Panc1 (cell line): ENCODE measurements at regions not wholly inside any gene's neighbourhood (a gene's known extent, or its start where the extent isn't known, plus 50 kb on each side); places are given as distances from the start of the nearest gene placed in this dataset.

ENCODE experiments used
- ATAC-seq: fragments of 200-7000 bp; cut with Tn5 transposase; 2 replicates; pipeline ENCODE4 v1.9.1; 2020; ENCODE audit warnings: mild to moderate bottlenecking, moderate library complexity
- BruUV-seq: library from RNA; stranded (reverse); fragments of 400-500 nt; replicated peaks from 2 replicates; lab custom pipeline; 2021; lab: Mats Ljungman, UMichigan
- CTCF ChIA-PET: fragments of 300-600 bp; sonication (Branson Sonifier 250); formaldehyde crosslinking; loops from one replicate; lab custom pipeline; 2022; ENCODE audit warnings: antibody characterized with exemption; lab: Charles Lee
- POLR2A ChIA-PET: fragments of 300-600 bp; sonication (Branson Sonifier 250); formaldehyde crosslinking; loops from one replicate; lab custom pipeline; 2022; ENCODE audit warnings: antibody characterized with exemption; lab: Charles Lee
- DNase-seq: peaks from one replicate; pipeline ENCODE4 v3.0.0-alpha.2; 2010; ENCODE audit warnings: low read depth, low spot score
- H3K27ac ChIP-seq: 2 replicates; pipeline ENCODE4 v1.5.1; 2011; ENCODE audit warnings: mild to moderate bottlenecking, low read length, inconsistent platforms
- H3K27me3 ChIP-seq: fragments of 200-500 bp; sonication (Bioruptor generic); 2 replicates; pipeline ENCODE4 v1.6.0; 2014; ENCODE audit warnings: low read length, inconsistent platforms; ENCODE audit not compliant: control insufficient read depth, insufficient read depth
- H3K36me3 ChIP-seq: fragments of 200-500 bp; sonication (Bioruptor generic); 2 replicates; pipeline ENCODE4 v1.5.1; 2014; ENCODE audit warnings: inconsistent platforms, mild to moderate bottlenecking, low read length, moderate library complexity; ENCODE audit not compliant: control insufficient read depth, insufficient read depth
- H3K4me1 ChIP-seq: 2 replicates; pipeline ENCODE4 v1.5.1; 2011; ENCODE audit warnings: inconsistent platforms, mild to moderate bottlenecking, low read length, moderate library complexity; ENCODE audit not compliant: control insufficient read depth, insufficient read depth
- H3K4me3 ChIP-seq, 2 experiments: 2 replicates each; pipeline ENCODE4 v1.5.1; 2011 to 2012; ENCODE audit warnings: low read depth in 2 of 2, low read length in 2 of 2, mild to moderate bottlenecking in 2 of 2, inconsistent platforms in 1 of 2, moderate library complexity in 1 of 2
- H3K9me3 ChIP-seq: fragments of 200-500 bp; sonication (Bioruptor generic); 2 replicates; pipeline ENCODE4 v1.5.1; 2014; ENCODE audit warnings: low read depth, mild to moderate bottlenecking, inconsistent platforms, low read length, moderate library complexity; ENCODE audit not compliant: control insufficient read depth, insufficient read depth
- POLR2AphosphoS5 ChIP-seq: IDR thresholded peaks from 2 replicates; pipeline ENCODE4 v1.6.1; 2012; ENCODE audit warnings: mild to moderate bottlenecking, low read depth, low read length, moderate library complexity
- SIN3A ChIP-seq: IDR thresholded peaks from 2 replicates; pipeline ENCODE4 v1.6.1; 2012; ENCODE audit warnings: low read depth, mild to moderate bottlenecking, low read length, moderate library complexity, borderline replicate concordance; ENCODE audit not compliant: insufficient read depth
- TCF7L2 ChIP-seq: IDR thresholded peaks from 2 replicates; pipeline ENCODE4 v1.6.1; 2011; ENCODE audit warnings: mild to moderate bottlenecking, low read depth, low read length, inconsistent platforms
- in situ Hi-C: cut with HindIII; loops from 2 replicates; pipeline ENCODE4 v1.10.0; 2016; ENCODE audit warnings: low sequenced_read_pairs, low pct_unique_long_range_greater_than_20kb
- intact Hi-C: fragments of 100-400 bp; cut with micrococcal nuclease; formaldehyde crosslinking; loops from one replicate; pipeline ENCODE4 v1.10.0; 2022; ENCODE audit not compliant: unreplicated experiment
- TF ChIP-seq, protein P1 (sequence below), 2 experiments: IDR thresholded peaks; 2 replicates each; pipeline ENCODE4 v1.6.1; 2011 to 2012; ENCODE audit warnings: low read depth in 2 of 2, control low read depth in 1 of 2, low read length in 1 of 2, mild to moderate bottlenecking in 1 of 2, moderate library complexity in 1 of 2; ENCODE audit not compliant: insufficient read depth in 1 of 2
- TF ChIP-seq, protein P2 (sequence below): fragments of 450-650 bp; IDR thresholded peaks from 2 replicates; pipeline ENCODE4 v1.5.1; 2017; ENCODE audit warnings: mild to moderate bottlenecking

DNA sequence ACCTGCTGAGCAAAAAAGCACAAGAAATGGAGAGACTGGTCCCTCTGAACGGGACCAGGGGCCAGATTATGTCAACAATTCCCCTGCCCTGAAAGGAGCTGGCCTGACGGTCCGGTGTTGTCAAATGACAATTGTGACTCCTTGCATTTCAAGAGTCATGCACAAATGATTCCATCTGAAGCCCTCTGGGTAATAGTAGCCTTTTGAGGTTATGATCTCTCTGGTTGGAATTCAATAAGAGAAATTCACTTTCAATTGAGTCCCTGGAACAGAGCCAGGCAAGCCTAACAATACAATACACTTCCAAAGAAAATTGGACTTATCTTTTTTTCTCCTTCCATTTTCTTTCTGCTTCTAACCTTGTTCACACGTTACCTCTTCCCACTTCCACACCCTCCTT, 116.9 kb downstream of the C1D start:
- no peak for ATAC-seq
- BruUV-seq = no TSS peak
- POLR2A ChIA-PET = no interaction called here

DNA sequence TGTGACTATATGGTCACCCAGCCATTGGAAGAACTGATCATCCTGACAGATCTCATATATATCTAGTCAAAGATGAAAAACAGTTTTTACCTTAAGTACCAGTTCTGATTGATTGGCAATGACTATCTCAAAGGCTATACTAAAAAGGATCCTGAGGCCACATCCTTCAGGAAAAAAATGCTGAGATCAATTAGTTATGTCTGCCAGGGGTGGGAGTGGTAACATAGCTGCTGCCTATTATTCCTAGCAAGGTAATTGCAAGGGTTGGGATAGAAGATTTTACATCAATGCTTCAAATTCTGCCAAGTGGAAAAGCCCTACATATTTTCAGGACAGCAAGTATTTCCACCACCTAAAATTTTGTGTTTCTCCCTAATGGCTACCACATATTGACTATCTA, 114.7 kb downstream of the C1D start:
- TF ChIP-seq POLR2AphosphoS5 = no peak
- TF ChIP-seq SIN3A = no peak
- TF ChIP-seq, protein P1, sequence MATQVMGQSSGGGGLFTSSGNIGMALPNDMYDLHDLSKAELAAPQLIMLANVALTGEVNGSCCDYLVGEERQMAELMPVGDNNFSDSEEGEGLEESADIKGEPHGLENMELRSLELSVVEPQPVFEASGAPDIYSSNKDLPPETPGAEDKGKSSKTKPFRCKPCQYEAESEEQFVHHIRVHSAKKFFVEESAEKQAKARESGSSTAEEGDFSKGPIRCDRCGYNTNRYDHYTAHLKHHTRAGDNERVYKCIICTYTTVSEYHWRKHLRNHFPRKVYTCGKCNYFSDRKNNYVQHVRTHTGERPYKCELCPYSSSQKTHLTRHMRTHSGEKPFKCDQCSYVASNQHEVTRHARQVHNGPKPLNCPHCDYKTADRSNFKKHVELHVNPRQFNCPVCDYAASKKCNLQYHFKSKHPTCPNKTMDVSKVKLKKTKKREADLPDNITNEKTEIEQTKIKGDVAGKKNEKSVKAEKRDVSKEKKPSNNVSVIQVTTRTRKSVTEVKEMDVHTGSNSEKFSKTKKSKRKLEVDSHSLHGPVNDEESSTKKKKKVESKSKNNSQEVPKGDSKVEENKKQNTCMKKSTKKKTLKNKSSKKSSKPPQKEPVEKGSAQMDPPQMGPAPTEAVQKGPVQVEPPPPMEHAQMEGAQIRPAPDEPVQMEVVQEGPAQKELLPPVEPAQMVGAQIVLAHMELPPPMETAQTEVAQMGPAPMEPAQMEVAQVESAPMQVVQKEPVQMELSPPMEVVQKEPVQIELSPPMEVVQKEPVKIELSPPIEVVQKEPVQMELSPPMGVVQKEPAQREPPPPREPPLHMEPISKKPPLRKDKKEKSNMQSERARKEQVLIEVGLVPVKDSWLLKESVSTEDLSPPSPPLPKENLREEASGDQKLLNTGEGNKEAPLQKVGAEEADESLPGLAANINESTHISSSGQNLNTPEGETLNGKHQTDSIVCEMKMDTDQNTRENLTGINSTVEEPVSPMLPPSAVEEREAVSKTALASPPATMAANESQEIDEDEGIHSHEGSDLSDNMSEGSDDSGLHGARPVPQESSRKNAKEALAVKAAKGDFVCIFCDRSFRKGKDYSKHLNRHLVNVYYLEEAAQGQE (IDR thresholded peaks at IDR 0.05; ENCODE audit: insufficient read depth in 1 of 2, low read depth in 2 of 2, low read length in 1 of 2) = no peak
- no peak for TF ChIP-seq TCF7L2
- TF ChIP-seq, protein P2, sequence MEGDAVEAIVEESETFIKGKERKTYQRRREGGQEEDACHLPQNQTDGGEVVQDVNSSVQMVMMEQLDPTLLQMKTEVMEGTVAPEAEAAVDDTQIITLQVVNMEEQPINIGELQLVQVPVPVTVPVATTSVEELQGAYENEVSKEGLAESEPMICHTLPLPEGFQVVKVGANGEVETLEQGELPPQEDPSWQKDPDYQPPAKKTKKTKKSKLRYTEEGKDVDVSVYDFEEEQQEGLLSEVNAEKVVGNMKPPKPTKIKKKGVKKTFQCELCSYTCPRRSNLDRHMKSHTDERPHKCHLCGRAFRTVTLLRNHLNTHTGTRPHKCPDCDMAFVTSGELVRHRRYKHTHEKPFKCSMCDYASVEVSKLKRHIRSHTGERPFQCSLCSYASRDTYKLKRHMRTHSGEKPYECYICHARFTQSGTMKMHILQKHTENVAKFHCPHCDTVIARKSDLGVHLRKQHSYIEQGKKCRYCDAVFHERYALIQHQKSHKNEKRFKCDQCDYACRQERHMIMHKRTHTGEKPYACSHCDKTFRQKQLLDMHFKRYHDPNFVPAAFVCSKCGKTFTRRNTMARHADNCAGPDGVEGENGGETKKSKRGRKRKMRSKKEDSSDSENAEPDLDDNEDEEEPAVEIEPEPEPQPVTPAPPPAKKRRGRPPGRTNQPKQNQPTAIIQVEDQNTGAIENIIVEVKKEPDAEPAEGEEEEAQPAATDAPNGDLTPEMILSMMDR = no peak
- Histone ChIP-seq H3K4me3 (no peak overlapping the region), H3K27me3 (no peaks in the 10 kb centered on the region), H3K36me3 (no peaks in the 10 kb centered on the region; the same call in 1 of the 2 replicates), H3K27ac (no peak overlapping the region), H3K4me1 (no peaks in the 10 kb centered on the region), H3K9me3 (no peaks in the 10 kb centered on the region)
- intact Hi-C loops (no loop called here), in situ Hi-C loops (no loop called here)
- no TSS peak for BruUV-seq
- ChIA-PET POLR2A (no interaction called here), CTCF (no interaction called here)
- DNase-seq = no peak
- no peak for ATAC-seq

More for the DNA sequence above, 116.9 kb downstream of the C1D start:
- Histone ChIP-seq H3K4me3 (no peak overlapping the region), H3K27ac (no peak overlapping the region), H3K36me3 (no peaks in the 10 kb centered on the region; the same call in 1 of the 2 replicates), H3K27me3 (no peaks in the 10 kb centered on the region), H3K4me1 (no peaks in the 10 kb centered on the region), H3K9me3 (no peaks in the 10 kb centered on the region)
- intact Hi-C loops (no loop called here), in situ Hi-C loops (no loop called here)
- CTCF ChIA-PET = no interaction called here
- DNase-seq = no peak
- no peak for TF ChIP-seq SIN3A
- TF ChIP-seq TCF7L2 = no peak
- TF ChIP-seq, protein P1 (IDR thresholded peaks at IDR 0.05; ENCODE audit: insufficient read depth in 1 of 2, low read depth in 2 of 2, low read length in 1 of 2) = no peak
- no peak for TF ChIP-seq POLR2AphosphoS5
- TF ChIP-seq, protein P2 = no peak
